GM18907 (cell line): ENCODE measurements at regions not wholly inside any gene's neighbourhood (a gene's known extent, or its start where the extent isn't known, plus 50 kb on each side); places are given as distances from the start of the nearest gene placed in this dataset.
"Not testable (repeated sequence)": the region's sequence is repeated elsewhere in the genome, so short reads cannot be mapped to it uniquely, and the experiment has no call there.

ENCODE experiments used
- ATAC-seq: cut with Tn5 transposase; IDR thresholded peaks from one replicate; pipeline ENCODE4 v1.9.1; 2021; ENCODE audit warnings: mild to moderate bottlenecking, moderate library complexity; ENCODE audit not compliant: unreplicated experiment

GRCh38 chr2:107535905-107536689 is 290.6 kb upstream of the RGPD4 start:
- ATAC-seq, result not testable (repeated sequence)

GRCh38 chr2:107542314-107542740 is 284.4 kb upstream of the RGPD4 start:
- ATAC-seq, result no peak

- no peak for ATAC-seq
Observed at GRCh38 chr2:107543793-107544192, 282.9 kb upstream of the RGPD4 start.

- no peak for ATAC-seq
Observed at GRCh38 chr2:107545066-107545465, 281.6 kb upstream of the RGPD4 start.

GRCh38 chr2:107545851-107546250 is 280.8 kb upstream of the RGPD4 start:
- no peak for ATAC-seq

- no peak for ATAC-seq
Observed at GRCh38 chr2:107548216-107548615, 278.5 kb upstream of the RGPD4 start.

GRCh38 chr2:107553046-107553445 is 273.6 kb upstream of the RGPD4 start:
- no peak for ATAC-seq

GRCh38 chr2:107553539-107553938 is 273.2 kb upstream of the RGPD4 start:
- ATAC-seq, result no peak

GRCh38 chr2:107556038-107556627 is 270.6 kb upstream of the RGPD4 start:
- ATAC-seq, result no peak

- ATAC-seq, result no peak
Observed at GRCh38 chr2:107558295-107558694, 268.4 kb upstream of the RGPD4 start.

- ATAC-seq, result no peak
Observed at GRCh38 chr2:107569496-107569895, 257.2 kb upstream of the RGPD4 start.

GRCh38 chr2:107570876-107571275 is 255.8 kb upstream of the RGPD4 start:
- no peak for ATAC-seq

- not testable (repeated sequence) for ATAC-seq
Observed at GRCh38 chr2:107572890-107573289, 253.8 kb upstream of the RGPD4 start.

- no peak for ATAC-seq
Observed at GRCh38 chr2:107576991-107577390, 249.7 kb upstream of the RGPD4 start.

GRCh38 chr2:107582487-107582886 is 244.2 kb upstream of the RGPD4 start:
- ATAC-seq, result no peak

- no peak for ATAC-seq
Observed at GRCh38 chr2:107584577-107584976, 242.1 kb upstream of the RGPD4 start.

- ATAC-seq, result no peak
Observed at GRCh38 chr2:107585851-107586250, 240.8 kb upstream of the RGPD4 start.

- ATAC-seq, result no peak
Observed at GRCh38 chr2:107588181-107588580, 238.5 kb upstream of the RGPD4 start.

GRCh38 chr2:107589079-107589491 is 237.6 kb upstream of the RGPD4 start:
- ATAC-seq, result no peak

- ATAC-seq, result no peak
Observed at GRCh38 chr2:107591561-107592279, 235.0 kb upstream of the RGPD4 start.

GRCh38 chr2:107592280-107592624 is 234.4 kb upstream of the RGPD4 start:
- ATAC-seq, result no peak

- ATAC-seq, result no peak
Observed at GRCh38 chr2:107595285-107595684, 231.4 kb upstream of the RGPD4 start.
